ENCODE measurements at regions not wholly inside any gene's neighbourhood (a gene's known extent, or its start where the extent isn't known, plus 50 kb on each side); places are given as distances from the start of the nearest gene placed in this dataset.

GRCh38 chr13:76516586-76516985 is 369.6 kb downstream of the KCTD12 start:
- H3K4me3 ChIP-seq (ENCODE audit: control insufficient read depth in 2 of 3, extremely low read depth in 1 of 3, insufficient read depth in 2 of 3, low read depth in 1 of 3, low read length in 3 of 3), result no peak overlapping the region
- dilution Hi-C loops (cut with MboI; ENCODE audit: extremely low pct_ligation_motif_present, low sequenced_read_pairs), result no loop called here
- no peak overlapping the region for H3K4me2 ChIP-seq (ENCODE audit: control insufficient read depth, extremely low read depth, insufficient read depth, low read depth, low read length)
- H3K9ac ChIP-seq (ENCODE audit: control insufficient read depth, extremely low read depth, insufficient read depth, low read length), result no peak overlapping the region
- no peaks in the 10 kb centered on the region for H3K36me3 ChIP-seq (ENCODE audit: control insufficient read depth in 2 of 2, extremely low read depth in 1 of 2, insufficient read depth in 2 of 2, low read length in 2 of 2)
- H3K79me2 ChIP-seq (ENCODE audit: control insufficient read depth, insufficient read depth, low read length), result no peaks in the 10 kb centered on the region
- no peaks in the 10 kb centered on the region for H3K9me1 ChIP-seq (ENCODE audit: control insufficient read depth, extremely low read depth, insufficient read depth, low read length)
- H3K27me3 ChIP-seq (ENCODE audit: control insufficient read depth, extremely low read depth, insufficient read depth, low read length), result no peaks in the 10 kb centered on the region
- no peak overlapping the region for H3K27ac ChIP-seq (ENCODE audit: control insufficient read depth, insufficient read depth, low read length)
- no peaks in the 10 kb centered on the region for H3K4me1 ChIP-seq (ENCODE audit: control insufficient read depth, extremely low read depth, insufficient read depth, low read length)
- H3K9me3 ChIP-seq (ENCODE audit: control insufficient read depth, low read depth, low read length), result no peaks in the 10 kb centered on the region
- no peaks in the 10 kb centered on the region for H4K20me1 ChIP-seq (ENCODE audit: control insufficient read depth, extremely low read depth, insufficient read depth, low read length)
- DNase-seq (ENCODE audit: low read depth, low spot score) (no peak), FAIRE-seq (no peak)
- TF ChIP-seq EZH2 (IDR thresholded peaks at IDR 0.05; ENCODE audit: low read length) (no peak), CTCF (optimal IDR thresholded peaks at IDR 0.05 in 1 of 3, IDR thresholded peaks at IDR 0.05 in 1 of 3, conservative IDR thresholded peaks at IDR 0.05 in 1 of 3; ENCODE audit: extremely low read depth in 1 of 3, insufficient read depth in 2 of 3, low read length in 3 of 3) (no peak)
- H2AFZ ChIP-seq (ENCODE audit: control insufficient read depth, low read length), result no peak overlapping the region

DNA sequence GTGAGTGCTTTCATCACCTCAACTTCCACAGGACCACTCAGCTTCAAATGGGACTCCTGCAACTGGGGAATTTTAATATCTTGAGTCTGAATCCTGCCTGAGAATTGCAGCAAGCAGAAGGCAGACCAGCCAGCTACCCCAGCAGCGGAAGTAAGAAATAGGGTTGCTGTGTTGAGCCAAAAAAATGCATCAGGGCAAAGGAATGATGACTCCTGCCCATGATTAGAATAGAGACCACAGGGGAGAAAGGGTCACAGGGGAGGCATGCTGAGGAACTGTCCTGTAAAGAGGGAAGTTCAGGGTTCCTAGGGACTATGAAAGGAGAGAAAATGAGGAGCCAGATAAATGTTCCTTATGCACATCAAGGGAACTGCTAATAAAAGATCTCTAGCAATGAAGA is 370.2 kb downstream of the KCTD12 start:
- Histone ChIP-seq H3K9me3 (ENCODE audit: control insufficient read depth, low read depth, low read length) (no peaks in the 10 kb centered on the region), H3K4me1 (ENCODE audit: control insufficient read depth, extremely low read depth, insufficient read depth, low read length) (no peaks in the 10 kb centered on the region), H3K9me1 (ENCODE audit: control insufficient read depth, extremely low read depth, insufficient read depth, low read length) (no peaks in the 10 kb centered on the region), H2AFZ (ENCODE audit: control insufficient read depth, low read length) (no peak overlapping the region), H3K36me3 (ENCODE audit: control insufficient read depth in 2 of 2, extremely low read depth in 1 of 2, insufficient read depth in 2 of 2, low read length in 2 of 2) (no peaks in the 10 kb centered on the region), H3K4me3 (ENCODE audit: control insufficient read depth in 2 of 3, extremely low read depth in 1 of 3, insufficient read depth in 2 of 3, low read depth in 1 of 3, low read length in 3 of 3) (no peak overlapping the region), H3K9ac (ENCODE audit: control insufficient read depth, extremely low read depth, insufficient read depth, low read length) (no peak overlapping the region), H3K4me2 (ENCODE audit: control insufficient read depth, extremely low read depth, insufficient read depth, low read depth, low read length) (no peak overlapping the region), H3K79me2 (ENCODE audit: control insufficient read depth, insufficient read depth, low read length) (no peaks in the 10 kb centered on the region), H3K27me3 (ENCODE audit: control insufficient read depth, extremely low read depth, insufficient read depth, low read length) (no peaks in the 10 kb centered on the region), H4K20me1 (ENCODE audit: control insufficient read depth, extremely low read depth, insufficient read depth, low read length) (no peaks in the 10 kb centered on the region), H3K27ac (ENCODE audit: control insufficient read depth, insufficient read depth, low read length) (no peak overlapping the region)
- TF ChIP-seq CTCF (optimal IDR thresholded peaks at IDR 0.05 in 1 of 3, IDR thresholded peaks at IDR 0.05 in 1 of 3, conservative IDR thresholded peaks at IDR 0.05 in 1 of 3; ENCODE audit: extremely low read depth in 1 of 3, insufficient read depth in 2 of 3, low read length in 3 of 3) (no peak), EZH2 (IDR thresholded peaks at IDR 0.05; ENCODE audit: low read length) (no peak)
- dilution Hi-C loops (cut with MboI; ENCODE audit: extremely low pct_ligation_motif_present, low sequenced_read_pairs), result no loop called here
- DNase-seq (ENCODE audit: low read depth, low spot score) (no peak), FAIRE-seq (no peak)
